ENCODE measurements at regions not wholly inside any gene's neighbourhood (a gene's known extent, or its start where the extent isn't known, plus 50 kb on each side); places are given as distances from the start of the nearest gene placed in this dataset.
"Not testable (repeated sequence)": the region's sequence is repeated elsewhere in the genome, so short reads cannot be mapped to it uniquely, and the experiment has no call there.

GRCh38 chr10:28385748-28386502 lies 83.1 kb upstream of the MPP7 start:
- peak; percentile 46 for DNase-seq
- in situ Hi-C loops (cut with MboI; ENCODE audit: low pct_unique_long_range_greater_than_20kb, low sequenced_read_pairs): loop anchor here (25.0 kb wide), 1 partner anchor 124 kb away; no protein-coding TSS in a partner anchor

GRCh38 chr10:28386503-28386868 lies 83.6 kb upstream of the MPP7 start:
- in situ Hi-C loops (cut with MboI; ENCODE audit: low pct_unique_long_range_greater_than_20kb, low sequenced_read_pairs): loop anchor here (25.0 kb wide), 1 partner anchor 124 kb away; no protein-coding TSS in a partner anchor
- no peak for DNase-seq

GRCh38 chr10:28387140-28387539 lies 84.3 kb upstream of the MPP7 start:
- in situ Hi-C loops (cut with MboI; ENCODE audit: low pct_unique_long_range_greater_than_20kb, low sequenced_read_pairs): loop anchor here (25.0 kb wide), 1 partner anchor 125 kb away; no protein-coding TSS in a partner anchor
- no peak for DNase-seq

- in situ Hi-C loops (cut with MboI; ENCODE audit: low pct_unique_long_range_greater_than_20kb, low sequenced_read_pairs): loop anchor here (25.0 kb wide), 1 partner anchor 129 kb away; no protein-coding TSS in a partner anchor
- no peak for DNase-seq
Observed at GRCh38 chr10:28391283-28391682, 88.4 kb upstream of the MPP7 start.

- peak; percentile 81 for DNase-seq
- in situ Hi-C loops (cut with MboI; ENCODE audit: low pct_unique_long_range_greater_than_20kb, low sequenced_read_pairs): loop anchor here (25.0 kb wide), 1 partner anchor 132 kb away; no protein-coding TSS in a partner anchor
Observed at GRCh38 chr10:28393956-28394568, 91.2 kb upstream of the MPP7 start.

GRCh38 chr10:28396331-28396730 lies 93.5 kb upstream of the MPP7 start:
- in situ Hi-C loops (cut with MboI; ENCODE audit: low pct_unique_long_range_greater_than_20kb, low sequenced_read_pairs): loop anchor here (25.0 kb wide), 1 partner anchor 134 kb away; no protein-coding TSS in a partner anchor
- DNase-seq: no peak

- no peak for DNase-seq
- in situ Hi-C loops (cut with MboI; ENCODE audit: low pct_unique_long_range_greater_than_20kb, low sequenced_read_pairs): loop anchor here (25.0 kb wide), 1 partner anchor 135 kb away; no protein-coding TSS in a partner anchor
Observed at GRCh38 chr10:28397229-28397628, 94.4 kb upstream of the MPP7 start.

GRCh38 chr10:28400176-28400575 lies 97.3 kb upstream of the MPP7 start:
- no peak for DNase-seq
- in situ Hi-C loops (cut with MboI; ENCODE audit: low pct_unique_long_range_greater_than_20kb, low sequenced_read_pairs): no loop called here

- in situ Hi-C loops (cut with MboI; ENCODE audit: low pct_unique_long_range_greater_than_20kb, low sequenced_read_pairs): no loop called here
- no peak for DNase-seq
Observed at GRCh38 chr10:28400681-28401080, 97.8 kb upstream of the MPP7 start.

- in situ Hi-C loops (cut with MboI; ENCODE audit: low pct_unique_long_range_greater_than_20kb, low sequenced_read_pairs); DNase-seq: not testable (repeated sequence)
Observed at GRCh38 chr10:28402611-28403073, 99.8 kb upstream of the MPP7 start.

- DNase-seq: no peak
- in situ Hi-C loops (cut with MboI; ENCODE audit: low pct_unique_long_range_greater_than_20kb, low sequenced_read_pairs): no loop called here
Observed at GRCh38 chr10:28403090-28403489, 100.2 kb upstream of the MPP7 start.

- DNase-seq: no peak
- in situ Hi-C loops (cut with MboI; ENCODE audit: low pct_unique_long_range_greater_than_20kb, low sequenced_read_pairs): no loop called here
Observed at GRCh38 chr10:28408237-28408777, 105.4 kb upstream of the MPP7 start.

- DNase-seq: no peak
- in situ Hi-C loops (cut with MboI; ENCODE audit: low pct_unique_long_range_greater_than_20kb, low sequenced_read_pairs): no loop called here
Observed at GRCh38 chr10:28410420-28411135, 107.7 kb upstream of the MPP7 start.

GRCh38 chr10:28411136-28411460 lies 108.2 kb upstream of the MPP7 start:
- DNase-seq: no peak
- in situ Hi-C loops (cut with MboI; ENCODE audit: low pct_unique_long_range_greater_than_20kb, low sequenced_read_pairs): no loop called here

- DNase-seq: no peak
- in situ Hi-C loops (cut with MboI; ENCODE audit: low pct_unique_long_range_greater_than_20kb, low sequenced_read_pairs): no loop called here
Observed at GRCh38 chr10:28411648-28412047, 108.8 kb upstream of the MPP7 start.

GRCh38 chr10:28418069-28418468 lies 114.8 kb upstream of the WAC start:
- no peak for DNase-seq
- in situ Hi-C loops (cut with MboI; ENCODE audit: low pct_unique_long_range_greater_than_20kb, low sequenced_read_pairs): no loop called here

GRCh38 chr10:28425422-28425821 lies 107.5 kb upstream of the WAC start:
- in situ Hi-C loops (cut with MboI; ENCODE audit: low pct_unique_long_range_greater_than_20kb, low sequenced_read_pairs): no loop called here
- no peak for DNase-seq

GRCh38 chr10:28426392-28427159 lies 106.3 kb upstream of the WAC start:
- in situ Hi-C loops (cut with MboI; ENCODE audit: low pct_unique_long_range_greater_than_20kb, low sequenced_read_pairs): no loop called here

GRCh38 chr10:28427376-28427775 lies 105.5 kb upstream of the WAC start:
- in situ Hi-C loops (cut with MboI; ENCODE audit: low pct_unique_long_range_greater_than_20kb, low sequenced_read_pairs): no loop called here
- DNase-seq: no peak

More at GRCh38 chr10:28426392-28427159, 106.3 kb upstream of the WAC start:
- no peak for DNase-seq
